HCT116 (cell line): ENCODE measurements at regions not wholly inside any gene's neighbourhood (a gene's known extent, or its start where the extent isn't known, plus 50 kb on each side); places are given as distances from the start of the nearest gene placed in this dataset.

Experiments used
- ATAC-seq: fragments of 200-7000 bp; cut with Tn5 transposase; 2 replicates; pipeline ENCODE4 v1.9.1; 2020; ENCODE audit warnings: mild to moderate bottlenecking, moderate library complexity
- BruUV-seq: library from RNA; stranded (reverse); fragments of 400-500 nt; replicated peaks from 2 replicates; lab custom pipeline; 2021; lab: Mats Ljungman, UMichigan
- CTCF ChIA-PET: fragments of 300-600 bp; sonication (Branson Sonifier 250); formaldehyde crosslinking; loops from one replicate; lab custom pipeline; 2021; ENCODE audit warnings: antibody characterized with exemption; lab: Charles Lee
- POLR2A ChIA-PET: fragments of 300-600, 350-600 bp; sonication (Branson Sonifier 250); formaldehyde crosslinking; loops from one replicate; lab custom pipeline; 2021; ENCODE audit warnings: antibody characterized with exemption; lab: Charles Lee
- RAD21 ChIA-PET, 2 experiments: fragments of 300-600 bp; sonication (Branson Sonifier 250); formaldehyde crosslinking; loops; one replicate each; lab custom pipeline; 2023; ENCODE audit warnings: low total read pairs in 2 of 2; ENCODE audit not compliant: uncharacterized antibody in 2 of 2, unreplicated experiment in 2 of 2, low non-redundant PET in 1 of 2; lab: Charles Lee
- DNase-seq: peaks from one replicate; pipeline ENCODE4 v3.0.0-alpha.2; 2010; ENCODE audit warnings: low read depth, low spot score
- H2AFZ ChIP-seq: fragments of 200-600 bp; shearing (Covaris generic), sonication (generic); 2 replicates; pipeline ENCODE4 v1.6.1; 2017; ENCODE audit warnings: low read depth, mixed run types, mixed read lengths, antibody characterized with exemption, low read length; ENCODE audit not compliant: poor library complexity, severe bottlenecking
- H3K27ac ChIP-seq: 2 replicates; pipeline ENCODE4 v1.5.1; 2012; ENCODE audit warnings: low read depth, low read length
- H3K27me3 ChIP-seq: fragments of 200-600 bp; sonication (generic); 2 replicates; pipeline ENCODE4 v1.6.1; 2016; ENCODE audit warnings: mixed run types, low read length, mixed read lengths; ENCODE audit not compliant: insufficient read depth
- H3K36me3 ChIP-seq, 2 experiments: fragments of 200-500 bp in 1 of 2; fragments of 200-600 bp in 1 of 2; sonication (Bioruptor generic) in 1 of 2; sonication (generic) in 1 of 2; 2 replicates each; pipeline versions ENCODE4 v1.5.1 to v1.6.1; 2014 to 2016; ENCODE audit warnings: low read length in 2 of 2, inconsistent platforms in 1 of 2, mixed read lengths in 1 of 2, mixed run types in 1 of 2; ENCODE audit not compliant: insufficient read depth in 2 of 2, control insufficient read depth in 1 of 2
- H3K4me1 ChIP-seq, 2 experiments: fragments of 200-600 bp in 1 of 2; sonication (generic) in 1 of 2; 2 replicates each; pipeline versions ENCODE4 v1.5.1 to v1.6.1; 2012 to 2017; ENCODE audit warnings: low read length in 2 of 2, inconsistent platforms in 1 of 2, mild to moderate bottlenecking in 1 of 2, mixed read lengths in 1 of 2, mixed run types in 1 of 2, moderate library complexity in 1 of 2; ENCODE audit not compliant: insufficient read depth in 2 of 2, control insufficient read depth in 1 of 2
- H3K4me2 ChIP-seq: fragments of 200-600 bp; sonication (generic); 2 replicates; pipeline ENCODE4 v1.6.1; 2017; ENCODE audit warnings: mixed run types, low read length, mixed read lengths
- H3K4me3 ChIP-seq, 2 experiments: fragments of 200-600 bp in 1 of 2; sonication (generic) in 1 of 2; replicated peaks in 1 of 2; 2 replicates each; pipeline ENCODE4 v1.5.1; 2011 to 2016; ENCODE audit warnings: low read length in 2 of 2, control low read depth in 1 of 2, low read depth in 1 of 2, mild to moderate bottlenecking in 1 of 2, mixed read lengths in 1 of 2, mixed run types in 1 of 2
- H3K79me2 ChIP-seq: fragments of 200-600 bp; sonication (generic); 2 replicates; pipeline ENCODE4 v1.6.1; 2017; ENCODE audit warnings: mild to moderate bottlenecking, mixed run types, low read length, moderate library complexity, mixed read lengths; ENCODE audit not compliant: insufficient read depth
- H3K9ac ChIP-seq: fragments of 200-600 bp; sonication (generic); 2 replicates; pipeline ENCODE4 v1.6.1; 2016; ENCODE audit warnings: low read length, mixed read lengths
- H3K9me2 ChIP-seq: fragments of 200-600 bp; sonication (generic), shearing (Covaris generic); 2 replicates; pipeline ENCODE4 v1.6.1; 2017; ENCODE audit warnings: mixed run types, mild to moderate bottlenecking, moderate library complexity; ENCODE audit not compliant: insufficient read depth
- H3K9me3 ChIP-seq, 2 experiments: fragments of 200-500 bp in 1 of 2; fragments of 200-600 bp in 1 of 2; sonication (Bioruptor generic) in 1 of 2; sonication (generic) in 1 of 2; 2 replicates each; pipeline ENCODE4 v1.6.1; 2014 to 2017; ENCODE audit warnings: low read length in 2 of 2, mixed read lengths in 2 of 2, inconsistent platforms in 1 of 2, low read depth in 1 of 2, mild to moderate bottlenecking in 1 of 2, mixed run types in 1 of 2, moderate library complexity in 1 of 2; ENCODE audit not compliant: control insufficient read depth in 1 of 2, insufficient read depth in 1 of 2
- H4K20me1 ChIP-seq: fragments of 200-600 bp; sonication (generic), shearing (Covaris generic); 2 replicates; pipeline ENCODE4 v1.6.1; 2017; ENCODE audit warnings: mixed run types, mild to moderate bottlenecking, moderate library complexity; ENCODE audit not compliant: insufficient read depth
- ATF3 ChIP-seq: IDR thresholded peaks from 2 replicates; pipeline ENCODE4 v1.6.1; 2012
- CBX3 ChIP-seq: IDR thresholded peaks from 2 replicates; pipeline ENCODE4 v1.6.1; 2012; ENCODE audit warnings: low read depth
- EGR1 ChIP-seq: IDR thresholded peaks from 2 replicates; pipeline ENCODE4 v1.6.1; 2012; ENCODE audit warnings: low read depth
- ELF1 ChIP-seq: IDR thresholded peaks from 2 replicates; pipeline ENCODE4 v1.6.1; 2012; ENCODE audit warnings: low read depth, borderline replicate concordance
- EZH2 ChIP-seq: fragments of 200-600 bp; sonication (generic); IDR thresholded peaks from 2 replicates; pipeline ENCODE4 v1.6.1; 2017; ENCODE audit warnings: antibody characterized with exemption, mixed run types
- EZH2phosphoT487 ChIP-seq: fragments of 200-600 bp; IDR thresholded peaks from 2 replicates; pipeline ENCODE4 v1.6.1; 2018; ENCODE audit warnings: antibody characterized with exemption, borderline replicate concordance
- FOSL1 ChIP-seq: IDR thresholded peaks from 2 replicates; pipeline ENCODE4 v1.6.1; 2012; ENCODE audit warnings: low read depth
- JUND ChIP-seq: IDR thresholded peaks from 2 replicates; pipeline ENCODE4 v1.6.1; 2012
- MAX ChIP-seq: IDR thresholded peaks from 2 replicates; pipeline ENCODE4 v1.6.1; 2012
- POLR2A ChIP-seq: IDR thresholded peaks from 2 replicates; pipeline ENCODE4 v1.7.0; 2011; ENCODE audit warnings: borderline replicate concordance; ENCODE audit not compliant: insufficient read depth, insufficient read length; ENCODE audit errors: extremely low read depth
- POLR2AphosphoS5 ChIP-seq: IDR thresholded peaks from 2 replicates; pipeline ENCODE4 v1.6.1; 2011; ENCODE audit warnings: mild to moderate bottlenecking, low read depth, low read length, moderate library complexity
- SIN3A ChIP-seq: IDR thresholded peaks from 2 replicates; pipeline ENCODE4 v1.6.1; 2012; ENCODE audit warnings: low read depth
- YY1 ChIP-seq: IDR thresholded peaks from 2 replicates; pipeline ENCODE4 v1.6.1; 2011; ENCODE audit warnings: low read length, low read depth, moderate library complexity, mild to moderate bottlenecking; ENCODE audit not compliant: insufficient replicate concordance; ENCODE audit errors: extremely low read depth
- ZFX ChIP-seq: fragments of 450-650 bp; IDR thresholded peaks from 2 replicates; pipeline ENCODE4 v1.6.1; 2017
- intact Hi-C: fragments of 100-400 bp; cut with micrococcal nuclease; formaldehyde crosslinking; loops from 2 replicates; pipeline ENCODE4 v1.10.0; 2022
- TF ChIP-seq, protein P1 (sequence below): IDR thresholded peaks from 2 replicates; pipeline ENCODE4 v1.6.1; 2011; ENCODE audit warnings: mild to moderate bottlenecking, low read length, moderate library complexity; ENCODE audit not compliant: insufficient replicate concordance; ENCODE audit errors: extremely low read depth

- Histone ChIP-seq H3K79me2 (no peaks in the 10 kb centered on the region), H3K4me2 (no peak overlapping the region), H3K9me2 (no peaks in the 10 kb centered on the region), H2AFZ (no peak overlapping the region), H3K4me1 (no peaks in the 10 kb centered on the region), H3K27ac (no peak overlapping the region), H3K9ac (no peak overlapping the region)
- intact Hi-C loops, result no loop called here
- ATAC-seq (no peak), DNase-seq (no peak)
- ChIA-PET POLR2A (no interaction called here), RAD21 (no interaction called here), CTCF (no interaction called here)
- no TSS peak for BruUV-seq
- TF ChIP-seq MAX, result no peak
- TF ChIP-seq POLR2AphosphoS5, result no peak
- TF ChIP-seq JUND, result no peak
- no peak for TF ChIP-seq SIN3A
- TF ChIP-seq FOSL1, result no peak
- no peak for TF ChIP-seq EZH2
- no peak for TF ChIP-seq ATF3
- no peak for TF ChIP-seq ZFX
- TF ChIP-seq POLR2A, result no peak
- TF ChIP-seq YY1, result no peak
- TF ChIP-seq EZH2phosphoT487, result no peak
- no peak for TF ChIP-seq EGR1
- TF ChIP-seq CBX3, result no peak
- no peak for TF ChIP-seq ELF1
- TF ChIP-seq, protein P1, sequence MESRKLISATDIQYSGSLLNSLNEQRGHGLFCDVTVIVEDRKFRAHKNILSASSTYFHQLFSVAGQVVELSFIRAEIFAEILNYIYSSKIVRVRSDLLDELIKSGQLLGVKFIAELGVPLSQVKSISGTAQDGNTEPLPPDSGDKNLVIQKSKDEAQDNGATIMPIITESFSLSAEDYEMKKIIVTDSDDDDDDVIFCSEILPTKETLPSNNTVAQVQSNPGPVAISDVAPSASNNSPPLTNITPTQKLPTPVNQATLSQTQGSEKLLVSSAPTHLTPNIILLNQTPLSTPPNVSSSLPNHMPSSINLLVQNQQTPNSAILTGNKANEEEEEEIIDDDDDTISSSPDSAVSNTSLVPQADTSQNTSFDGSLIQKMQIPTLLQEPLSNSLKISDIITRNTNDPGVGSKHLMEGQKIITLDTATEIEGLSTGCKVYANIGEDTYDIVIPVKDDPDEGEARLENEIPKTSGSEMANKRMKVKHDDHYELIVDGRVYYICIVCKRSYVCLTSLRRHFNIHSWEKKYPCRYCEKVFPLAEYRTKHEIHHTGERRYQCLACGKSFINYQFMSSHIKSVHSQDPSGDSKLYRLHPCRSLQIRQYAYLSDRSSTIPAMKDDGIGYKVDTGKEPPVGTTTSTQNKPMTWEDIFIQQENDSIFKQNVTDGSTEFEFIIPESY, result no peak
- TF ChIP-seq, all 23 proteins: peak for 0
- no peak overlapping the region for H3K4me3 ChIP-seq
- no peaks in the 10 kb centered on the region for H4K20me1 ChIP-seq
- peaks cover 31% of the 10 kb centered on the region; the same call in 1 of the 2 replicates for H3K27me3 ChIP-seq
- no peaks in the 10 kb centered on the region for H3K36me3 ChIP-seq
- no peaks in the 10 kb centered on the region for H3K9me3 ChIP-seq
Measured at GRCh38 chr11:19398772-19399527, 158.2 kb upstream of the E2F8 start.
